Gastroesophageal sphincter (tissue), 3 donors: ENCODE measurements at regions not wholly inside any gene's neighbourhood (a gene's known extent, or its start where the extent isn't known, plus 50 kb on each side); places are given as distances from the start of the nearest gene placed in this dataset.

Experiments used
- EP300 ChIP-seq: sonication (generic); formaldehyde crosslinking; IDR thresholded peaks from one replicate; pipeline ENCODE4 v1.6.1; 2017; ENCODE audit warnings: antibody characterized with exemption, mild to moderate bottlenecking
- POLR2A ChIP-seq, 2 donors: fragments of 450-650 bp; IDR thresholded peaks; one replicate each; pipeline ENCODE4 v1.6.1; 2017; ENCODE audit warnings: antibody characterized with exemption in 2 of 2, mild to moderate bottlenecking in 2 of 2, moderate library complexity in 1 of 2
- TF ChIP-seq, protein P1 (sequence below), 4 experiments: fragments of 200-600 bp in 2 of 4; fragments of 450-650 bp in 2 of 4; sonication (generic) in 1 of 4; IDR thresholded peaks; one replicate each; pipeline ENCODE4 v1.5.1; 2017 to 2019; ENCODE audit warnings: antibody characterized with exemption in 4 of 4, mild to moderate bottlenecking in 2 of 4, moderate library complexity in 2 of 4

DNA sequence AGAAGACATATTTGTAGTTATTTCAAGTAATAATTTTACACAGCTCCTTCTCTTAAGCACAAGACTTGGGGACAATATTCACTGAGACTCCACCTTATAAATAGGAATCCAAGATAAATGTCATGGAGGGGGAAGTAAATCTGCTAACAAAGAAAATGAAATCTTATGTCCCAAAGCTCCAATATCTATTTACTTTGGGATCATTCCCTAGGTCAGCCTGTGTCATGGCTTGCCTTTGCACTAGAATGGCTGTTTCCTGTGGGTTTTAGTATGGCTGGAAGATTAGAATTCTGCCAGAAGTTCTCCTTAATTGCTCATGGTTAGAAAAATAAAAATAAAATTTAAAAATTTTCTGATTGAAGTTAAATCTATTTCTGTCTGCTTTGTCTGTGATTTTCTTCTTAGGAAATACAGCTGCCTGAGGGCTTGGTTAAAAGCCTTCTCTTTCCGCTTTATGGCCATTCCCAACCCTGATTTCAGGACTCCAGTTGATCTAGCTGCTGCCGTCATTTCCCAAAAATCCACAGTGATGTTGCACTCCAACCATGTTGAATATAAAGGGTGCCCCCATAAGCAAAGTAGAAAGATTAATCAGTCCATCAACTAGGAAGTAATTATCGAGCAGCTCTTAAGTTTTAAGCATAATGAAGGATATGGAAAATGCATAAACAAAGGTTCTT, 326.4 kb upstream of the LYPLAL1 start:
- TF ChIP-seq, protein P1, sequence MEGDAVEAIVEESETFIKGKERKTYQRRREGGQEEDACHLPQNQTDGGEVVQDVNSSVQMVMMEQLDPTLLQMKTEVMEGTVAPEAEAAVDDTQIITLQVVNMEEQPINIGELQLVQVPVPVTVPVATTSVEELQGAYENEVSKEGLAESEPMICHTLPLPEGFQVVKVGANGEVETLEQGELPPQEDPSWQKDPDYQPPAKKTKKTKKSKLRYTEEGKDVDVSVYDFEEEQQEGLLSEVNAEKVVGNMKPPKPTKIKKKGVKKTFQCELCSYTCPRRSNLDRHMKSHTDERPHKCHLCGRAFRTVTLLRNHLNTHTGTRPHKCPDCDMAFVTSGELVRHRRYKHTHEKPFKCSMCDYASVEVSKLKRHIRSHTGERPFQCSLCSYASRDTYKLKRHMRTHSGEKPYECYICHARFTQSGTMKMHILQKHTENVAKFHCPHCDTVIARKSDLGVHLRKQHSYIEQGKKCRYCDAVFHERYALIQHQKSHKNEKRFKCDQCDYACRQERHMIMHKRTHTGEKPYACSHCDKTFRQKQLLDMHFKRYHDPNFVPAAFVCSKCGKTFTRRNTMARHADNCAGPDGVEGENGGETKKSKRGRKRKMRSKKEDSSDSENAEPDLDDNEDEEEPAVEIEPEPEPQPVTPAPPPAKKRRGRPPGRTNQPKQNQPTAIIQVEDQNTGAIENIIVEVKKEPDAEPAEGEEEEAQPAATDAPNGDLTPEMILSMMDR (IDR thresholded peaks at IDR 0.05): no peak
- TF ChIP-seq EP300 (no peak), POLR2A (IDR thresholded peaks at IDR 0.05) (no peak)
